Esophagus squamous epithelium (tissue), 5 donors: ENCODE measurements at regions not wholly inside any gene's neighbourhood (a gene's known extent, or its start where the extent isn't known, plus 50 kb on each side); places are given as distances from the start of the nearest gene placed in this dataset.

Experiments
- DNase-seq: peaks from one replicate; lab custom pipeline; 2025; lab: John Stamatoyannopoulos, UW
- H3K27ac ChIP-seq, 4 donors: fragments of 200-600 bp; sonication (generic); one replicate each; pipeline ENCODE4 v1.5.1; 2016 to 2019; ENCODE audit warnings: mild to moderate bottlenecking in 1 of 4
- H3K27me3 ChIP-seq, 4 donors: fragments of 200-600 bp; sonication (generic); 1 replicate in 3 of 4; 2 replicates in 1 of 4; pipeline versions ENCODE4 v1.5.1 to v1.6.0; 2017 to 2021; ENCODE audit warnings: antibody characterized with exemption in 1 of 4
- H3K36me3 ChIP-seq, 3 donors: fragments of 200-600 bp; sonication (generic); one replicate each; pipeline ENCODE4 v1.5.1; 2016 to 2019
- H3K4me1 ChIP-seq, 3 donors: fragments of 200-600 bp; sonication (generic); one replicate each; pipeline ENCODE4 v1.5.1; 2017 to 2019
- H3K4me3 ChIP-seq, 4 donors: fragments of 200-600 bp; sonication (generic); 1 replicate in 3 of 4; 2 replicates in 1 of 4; pipeline ENCODE4 v1.5.1; 2016 to 2019; ENCODE audit warnings: mild to moderate bottlenecking in 2 of 4, moderate library complexity in 1 of 4
- H3K9me3 ChIP-seq, 3 donors: fragments of 200-600 bp; sonication (generic); one replicate each; pipeline ENCODE4 v1.5.1; 2016 to 2019
- POLR2A ChIP-seq, 4 donors: fragments of 450-650 bp; IDR thresholded peaks; one replicate each; pipeline ENCODE4 v1.6.1; 2017; ENCODE audit warnings: antibody characterized with exemption in 4 of 4, mild to moderate bottlenecking in 4 of 4, moderate library complexity in 3 of 4
- WGBS, 2 donors: methylation state at CpG; one replicate each; pipeline ENCODE4 v1.1.5; 2018; 5-methylcytosine and 5-hydroxymethylcytosine counted together
- intact Hi-C: fragments of 100-400 bp; cut with DNase I; formaldehyde crosslinking; loops from one replicate; pipeline ENCODE4 v1.15.0; 2022
- TF ChIP-seq, protein P1 (sequence below), 6 experiments: fragments of 450-650 bp in 4 of 6; fragments of 200-600 bp in 2 of 6; sonication (generic) in 2 of 6; IDR thresholded peaks; one replicate each; pipeline ENCODE4 v1.5.1; 2016 to 2019; ENCODE audit warnings: antibody characterized with exemption in 6 of 6, mild to moderate bottlenecking in 4 of 6, moderate library complexity in 4 of 6
- donor health status: DM: yes; HTN: yes; CAD: no.

GRCh38 chr4:177921715-177922114 lies 479.5 kb upstream of the AGA start:
- Histone ChIP-seq H3K36me3 (no peaks in the 10 kb centered on the region), H3K4me3 (no peak overlapping the region), H3K9me3 (no peaks in the 10 kb centered on the region), H3K4me1 (no peaks in the 10 kb centered on the region), H3K27ac (no peak overlapping the region), H3K27me3 (no peaks in the 10 kb centered on the region)
- intact Hi-C loops, result no loop called here
- TF ChIP-seq, protein P1, sequence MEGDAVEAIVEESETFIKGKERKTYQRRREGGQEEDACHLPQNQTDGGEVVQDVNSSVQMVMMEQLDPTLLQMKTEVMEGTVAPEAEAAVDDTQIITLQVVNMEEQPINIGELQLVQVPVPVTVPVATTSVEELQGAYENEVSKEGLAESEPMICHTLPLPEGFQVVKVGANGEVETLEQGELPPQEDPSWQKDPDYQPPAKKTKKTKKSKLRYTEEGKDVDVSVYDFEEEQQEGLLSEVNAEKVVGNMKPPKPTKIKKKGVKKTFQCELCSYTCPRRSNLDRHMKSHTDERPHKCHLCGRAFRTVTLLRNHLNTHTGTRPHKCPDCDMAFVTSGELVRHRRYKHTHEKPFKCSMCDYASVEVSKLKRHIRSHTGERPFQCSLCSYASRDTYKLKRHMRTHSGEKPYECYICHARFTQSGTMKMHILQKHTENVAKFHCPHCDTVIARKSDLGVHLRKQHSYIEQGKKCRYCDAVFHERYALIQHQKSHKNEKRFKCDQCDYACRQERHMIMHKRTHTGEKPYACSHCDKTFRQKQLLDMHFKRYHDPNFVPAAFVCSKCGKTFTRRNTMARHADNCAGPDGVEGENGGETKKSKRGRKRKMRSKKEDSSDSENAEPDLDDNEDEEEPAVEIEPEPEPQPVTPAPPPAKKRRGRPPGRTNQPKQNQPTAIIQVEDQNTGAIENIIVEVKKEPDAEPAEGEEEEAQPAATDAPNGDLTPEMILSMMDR (IDR thresholded peaks at IDR 0.05), result no peak
- TF ChIP-seq POLR2A (IDR thresholded peaks at IDR 0.05), result no peak
- 67 to 82% methylated on average over 1 of the region's 1 CpG for WGBS, 2 donors
- no peak for DNase-seq

DNA sequence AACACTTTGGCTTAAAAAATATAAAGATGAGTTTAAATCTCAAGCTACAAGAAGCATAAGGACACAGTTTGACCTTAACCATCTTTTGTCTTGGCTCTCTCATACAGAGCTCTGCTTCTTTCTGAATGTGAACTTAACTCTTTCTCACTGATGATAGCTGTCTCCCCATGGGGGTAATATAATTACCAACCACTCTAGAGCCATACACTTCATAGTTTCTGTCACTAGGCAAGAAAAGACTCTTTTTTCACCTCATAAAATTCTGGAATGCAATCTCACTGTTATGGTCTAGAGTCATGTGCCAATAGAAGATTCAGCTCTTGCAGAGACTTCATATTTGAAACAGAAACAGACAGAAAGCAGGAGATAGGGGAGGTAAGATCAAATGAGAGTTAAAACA lies 481.7 kb upstream of the AGA start:
- H3K27me3 ChIP-seq, result no peaks in the 10 kb centered on the region
- no peak overlapping the region for H3K4me3 ChIP-seq
- DNase-seq, result no peak
- intact Hi-C loops, result no loop called here
- H3K9me3 ChIP-seq, result no peaks in the 10 kb centered on the region
- no peak overlapping the region for H3K27ac ChIP-seq
- no peak for TF ChIP-seq POLR2A (IDR thresholded peaks at IDR 0.05)
- TF ChIP-seq, protein P1 (IDR thresholded peaks at IDR 0.05), result no peak
- H3K36me3 ChIP-seq, result no peaks in the 10 kb centered on the region
- no peaks in the 10 kb centered on the region for H3K4me1 ChIP-seq

DNA sequence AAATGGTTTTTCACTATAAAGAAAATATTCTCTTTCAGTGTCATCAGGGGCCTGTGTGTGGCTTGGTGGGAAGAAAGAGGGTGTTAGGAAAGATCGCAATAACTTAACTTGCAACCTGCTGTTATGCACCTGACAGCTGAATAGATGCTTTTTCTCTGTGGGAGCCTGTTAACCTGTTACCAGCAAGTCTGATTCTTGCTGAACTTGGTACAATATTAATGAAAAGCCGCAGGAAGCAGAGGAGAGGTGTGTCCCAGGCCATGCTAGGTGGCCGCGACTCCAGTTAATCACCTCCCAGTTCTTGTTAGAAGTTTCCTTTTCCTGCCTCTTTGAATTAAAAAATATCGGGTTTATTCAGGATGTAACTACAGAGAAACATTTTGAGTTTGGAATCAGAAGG lies 494.8 kb upstream of the AGA start:
- WGBS, 2 donors, result 67 to 82% methylated on average over 5 of the region's 5 CpGs
- H3K27me3 ChIP-seq, result no peaks in the 10 kb centered on the region
- no peak overlapping the region for H3K4me3 ChIP-seq
- H3K27ac ChIP-seq, result no peak overlapping the region
- TF ChIP-seq, protein P1 (IDR thresholded peaks at IDR 0.05), result no peak
- no peak for TF ChIP-seq POLR2A (IDR thresholded peaks at IDR 0.05)
- H3K36me3 ChIP-seq, result no peaks in the 10 kb centered on the region
- no peaks in the 10 kb centered on the region for H3K9me3 ChIP-seq
- intact Hi-C loops, result no loop called here
- H3K4me1 ChIP-seq, result no peaks in the 10 kb centered on the region
- DNase-seq, result no peak

DNA sequence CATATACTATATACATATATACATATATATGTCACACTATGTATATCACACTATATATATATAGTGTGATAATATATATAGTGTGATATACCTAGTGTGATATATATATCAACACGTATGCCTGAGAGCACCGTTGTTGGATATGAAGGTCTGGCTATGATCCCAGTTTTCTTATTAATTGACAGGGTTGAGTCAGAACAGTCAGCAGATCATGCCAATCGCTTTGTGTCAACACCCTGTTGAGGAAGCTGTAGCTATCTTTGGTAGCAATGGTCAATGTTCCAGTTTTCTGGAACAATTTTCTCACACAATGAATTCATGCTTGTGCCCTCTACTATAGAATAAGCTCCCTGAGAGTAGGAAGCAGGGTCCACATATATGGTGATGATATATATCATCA lies 496.0 kb upstream of the AGA start:
- Histone ChIP-seq H3K27me3 (no peaks in the 10 kb centered on the region), H3K36me3 (no peaks in the 10 kb centered on the region), H3K4me1 (no peaks in the 10 kb centered on the region), H3K4me3 (no peak overlapping the region), H3K9me3 (no peaks in the 10 kb centered on the region), H3K27ac (no peak overlapping the region)
- no peak for DNase-seq
- WGBS, 2 donors, result 75 to 80% methylated on average over 3 of the region's 3 CpGs
- TF ChIP-seq POLR2A (IDR thresholded peaks at IDR 0.05), result no peak
- TF ChIP-seq, protein P1 (IDR thresholded peaks at IDR 0.05), result no peak
- intact Hi-C loops, result no loop called here

GRCh38 chr4:177945268-177945667 lies 503.0 kb upstream of the AGA start:
- Histone ChIP-seq H3K36me3 (no peaks in the 10 kb centered on the region), H3K4me1 (no peaks in the 10 kb centered on the region), H3K4me3 (no peak overlapping the region), H3K9me3 (no peaks in the 10 kb centered on the region), H3K27me3 (no peaks in the 10 kb centered on the region), H3K27ac (no peak overlapping the region)
- TF ChIP-seq, protein P1 (IDR thresholded peaks at IDR 0.05), result no peak
- 41 to 45% methylated on average over 2 of the region's 2 CpGs for WGBS, 2 donors
- intact Hi-C loops, result no loop called here
- no peak for DNase-seq
